ENCODE measurements at regions not wholly inside any gene's neighbourhood (a gene's known extent, or its start where the extent isn't known, plus 50 kb on each side); places are given as distances from the start of the nearest gene placed in this dataset.

DNA sequence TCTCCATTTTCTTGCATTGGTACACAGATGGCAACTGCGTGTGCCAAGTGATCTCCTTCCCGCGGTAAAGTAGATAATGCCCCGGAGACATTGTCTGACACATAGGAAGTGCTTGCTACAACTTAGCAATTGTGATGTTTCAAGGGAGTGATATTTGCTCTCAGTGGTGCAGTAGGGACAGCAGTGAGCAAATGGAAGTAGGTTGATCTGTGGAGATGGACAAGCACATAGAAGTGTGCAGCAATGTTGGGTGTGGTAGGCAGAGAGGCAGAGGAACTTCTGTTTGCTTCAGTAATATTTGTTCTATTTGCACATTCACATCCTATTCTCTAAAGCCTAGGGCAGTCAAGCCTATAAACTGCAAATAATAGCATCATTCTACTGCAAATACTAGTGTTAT is 846.7 kb upstream of the PRKX start:
- no peak for TF ChIP-seq RCOR1 (conservative IDR thresholded peaks at IDR 0.05; ENCODE audit: low read depth, low read length)
- TF ChIP-seq POLR2AphosphoS5 (IDR thresholded peaks at IDR 0.05; ENCODE audit: low read length): no peak
- no peak for TF ChIP-seq MYC (IDR thresholded peaks at IDR 0.05; ENCODE audit: insufficient read depth, insufficient read length, insufficient replicate concordance, low read length, severe bottlenecking)
- TF ChIP-seq ZNF24 (IDR thresholded peaks at IDR 0.05): no peak
- TF ChIP-seq SIN3A (IDR thresholded peaks at IDR 0.05; ENCODE audit: low read depth, low read length): no peak
- TF ChIP-seq TBL1XR1 (IDR thresholded peaks at IDR 0.05; ENCODE audit: low read depth, low read length): no peak
- TF ChIP-seq POLR2A (IDR thresholded peaks at IDR 0.05; ENCODE audit: low read depth, low read length): no peak
- TF ChIP-seq, protein P1, sequence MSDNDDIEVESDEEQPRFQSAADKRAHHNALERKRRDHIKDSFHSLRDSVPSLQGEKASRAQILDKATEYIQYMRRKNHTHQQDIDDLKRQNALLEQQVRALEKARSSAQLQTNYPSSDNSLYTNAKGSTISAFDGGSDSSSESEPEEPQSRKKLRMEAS (IDR thresholded peaks at IDR 0.05; ENCODE audit: low read depth, low read length): no peak

Data from GM12878 (cell line).